HepG2 (cell line): ENCODE measurements at regions not wholly inside any gene's neighbourhood (a gene's known extent, or its start where the extent isn't known, plus 50 kb on each side); places are given as distances from the start of the nearest gene placed in this dataset.

Source experiments
- ATAC-seq: fragments of 200-7000 bp; cut with Tn5 transposase; 3 replicates; pipeline ENCODE4 v1.9.1; 2020; ENCODE audit warnings: mild to moderate bottlenecking, moderate library complexity
- BruUV-seq: library from RNA; stranded (reverse); fragments of 400-500 nt; replicated peaks from 2 replicates; lab custom pipeline; 2021; lab: Mats Ljungman, UMichigan
- CTCF ChIA-PET: fragments of 300-600 bp; formaldehyde crosslinking; extraction: SDS; loops from one replicate; lab custom pipeline; 2021; ENCODE audit warnings: low total read pairs, inconsistent platforms, low intra/inter-chr PET ratio; lab: Yijun Ruan, JAX
- POLR2A ChIA-PET: fragments of 350-600 bp; sonication (Branson Sonifier 250); formaldehyde crosslinking; loops from one replicate; lab custom pipeline; 2020; ENCODE audit warnings: antibody characterized with exemption, inconsistent platforms; lab: Yijun Ruan, JAX
- DNase-seq: peaks from one replicate; pipeline ENCODE4 v3.0.0-alpha.2; 2015; ENCODE audit warnings: low spot score
- FAIRE-seq: peaks from 3 replicates; lab custom pipeline; 2011; peaks lifted over from hg19 to GRCh38; lab: Jason Lieb, UNC
- H2AFZ ChIP-seq: one replicate; pipeline ENCODE4 v1.6.1; 2011; ENCODE audit warnings: low read length, inconsistent platforms
- H3K27ac ChIP-seq: fragments of 300-600 bp; 3 replicates; pipeline ENCODE4 v1.8.0; 2011; ENCODE audit warnings: mixed run types, mild to moderate bottlenecking, mixed read lengths, low read length, inconsistent platforms; ENCODE audit not compliant: insufficient read depth; ENCODE audit errors: extremely low read length
- H3K27me3 ChIP-seq, 2 experiments: fragments of 200-600 bp in 1 of 2; 2 replicates in 1 of 2; 3 replicates in 1 of 2; pipeline versions ENCODE4 v1.6.0 to v1.8.0; 2011; ENCODE audit warnings: low read length in 2 of 2, mild to moderate bottlenecking in 2 of 2, moderate library complexity in 2 of 2, inconsistent platforms in 1 of 2; ENCODE audit not compliant: insufficient read depth in 2 of 2, control insufficient read depth in 1 of 2
- H3K36me3 ChIP-seq, 2 experiments: fragments of 200-600 bp in 1 of 2; replicated peaks in 1 of 2; 2 replicates in 1 of 2; 3 replicates in 1 of 2; pipeline versions ENCODE4 v1.5.1 to v1.8.0; 2011; ENCODE audit warnings: low read length in 2 of 2, inconsistent platforms in 1 of 2; ENCODE audit not compliant: insufficient read depth in 2 of 2, control insufficient read depth in 1 of 2
- H3K4me1 ChIP-seq: 2 replicates; pipeline ENCODE4 v1.5.1; 2012; ENCODE audit warnings: low read length, inconsistent platforms; ENCODE audit not compliant: insufficient read depth
- H3K4me2 ChIP-seq: 2 replicates; pipeline ENCODE4 v1.6.0; 2011; ENCODE audit warnings: low read depth, low read length, inconsistent platforms
- H3K4me3 ChIP-seq, 3 experiments: fragments of 200-600 bp in 1 of 3; sonication (generic), shearing (Covaris generic) in 1 of 3; replicated peaks in 1 of 3; 2 replicates each; pipeline ENCODE4 v1.5.1; 2011 to 2016; ENCODE audit warnings: low read length in 3 of 3, inconsistent platforms in 2 of 3, low read depth in 2 of 3, mild to moderate bottlenecking in 2 of 3, control low read depth in 1 of 3, mixed read lengths in 1 of 3; ENCODE audit not compliant: insufficient read depth in 1 of 3
- H3K79me2 ChIP-seq: one replicate; pipeline ENCODE4 v1.6.1; 2011; ENCODE audit warnings: low read length, inconsistent platforms; ENCODE audit not compliant: insufficient read depth
- H3K9ac ChIP-seq: 2 replicates; pipeline ENCODE4 v1.6.0; 2011; ENCODE audit warnings: mild to moderate bottlenecking, low read depth, low read length, inconsistent platforms; ENCODE audit not compliant: insufficient read depth
- H3K9me3 ChIP-seq: 2 replicates; pipeline ENCODE4 v1.5.1; 2012; ENCODE audit warnings: mild to moderate bottlenecking, low read length
- H4K20me1 ChIP-seq: 2 replicates; pipeline ENCODE4 v1.6.0; 2011; ENCODE audit warnings: inconsistent platforms, mild to moderate bottlenecking, low read length, moderate library complexity; ENCODE audit not compliant: insufficient read depth
- EP300 ChIP-seq, 3 experiments: sonication (generic) in 1 of 3; formaldehyde crosslinking in 1 of 3; IDR thresholded peaks; 2 replicates each; pipeline versions ENCODE4 v1.5.1 to v1.6.1; 2011 to 2020; ENCODE audit warnings: low read depth in 2 of 3, low read length in 2 of 3, borderline replicate concordance in 1 of 3, improper control_type of control experiment in 1 of 3, mild to moderate bottlenecking in 1 of 3, missing genetic modification reagents in 1 of 3, moderate library complexity in 1 of 3
- MAFK ChIP-seq, 2 experiments: IDR thresholded peaks in 1 of 2; conservative IDR thresholded peaks in 1 of 2; 2 replicates each; pipeline ENCODE4 v1.6.1; 2011; ENCODE audit warnings: improper control_type of control experiment in 2 of 2, low read length in 2 of 2
- SIN3A ChIP-seq: IDR thresholded peaks from 2 replicates; pipeline ENCODE4 v1.6.1; 2011; ENCODE audit warnings: low read depth, mild to moderate bottlenecking, control low read depth, low read length, borderline replicate concordance
- SMARCE1 ChIP-seq: fragments of 450-650 bp; IDR thresholded peaks from 2 replicates; pipeline ENCODE4 v1.6.1; 2017; ENCODE audit warnings: borderline replicate concordance
- TCF7 ChIP-seq: sonication (generic); IDR thresholded peaks from 2 replicates; pipeline ENCODE4 v1.6.1; 2016; ENCODE audit warnings: antibody characterized with exemption, low read depth
- WIZ ChIP-seq: sonication (generic); formaldehyde crosslinking; IDR thresholded peaks from 2 replicates; pipeline ENCODE4 v1.5.1; 2020; ENCODE audit warnings: mild to moderate bottlenecking, missing genetic modification reagents
- WGBS: methylation state at CpG from one replicate; pipeline ENCODE4 v1.1.6; 2017; ENCODE audit warnings: low lambda C conversion rate; 5-methylcytosine and 5-hydroxymethylcytosine counted together
- in situ Hi-C: cut with HindIII; loops from 2 replicates; pipeline ENCODE4 v1.10.0; 2017; ENCODE audit warnings: low pct_unique_long_range_greater_than_20kb; ENCODE audit not compliant: extremely low pct_ligation_motif_present
- intact Hi-C: fragments of 100-400 bp; cut with micrococcal nuclease; formaldehyde crosslinking; loops from one replicate; pipeline ENCODE4 v1.10.0; 2022; ENCODE audit not compliant: unreplicated experiment
- TF ChIP-seq, protein P1 (sequence below): sonication (generic); formaldehyde crosslinking; IDR thresholded peaks from 2 replicates; pipeline ENCODE4 v1.4.0; 2020; ENCODE audit warnings: mild to moderate bottlenecking, missing genetic modification reagents
- TF ChIP-seq, protein P2 (sequence below): IDR thresholded peaks from 2 replicates; pipeline ENCODE4 v1.6.1; 2016; ENCODE audit warnings: low read depth, missing genetic modification reagents, missing compliant biosample characterization
- TF ChIP-seq, protein P3 (sequence below): sonication (generic); formaldehyde crosslinking; IDR thresholded peaks from 2 replicates; pipeline ENCODE4 v1.8.1; 2023; ENCODE audit warnings: missing genetic modification reagents, inconsistent platforms, borderline replicate concordance

DNA sequence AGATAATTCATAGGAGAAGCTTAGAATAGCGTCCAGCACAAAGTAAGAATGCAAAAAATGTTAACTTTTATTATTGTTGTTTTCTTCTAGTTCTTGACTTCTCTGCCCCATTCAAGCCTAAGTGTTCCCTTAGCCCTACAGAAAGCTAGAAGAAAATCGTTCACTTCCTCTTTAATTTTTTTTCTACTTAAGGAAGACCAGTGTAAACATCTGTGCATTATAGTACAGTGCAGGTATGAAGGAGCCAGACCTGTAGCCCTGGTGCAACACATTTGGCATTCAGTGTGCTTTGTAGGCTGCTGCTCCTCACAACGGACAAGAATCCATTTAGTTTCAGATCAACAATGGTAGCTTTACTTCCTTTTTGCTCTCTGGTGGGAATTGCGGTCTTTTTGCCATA is 127.8 kb upstream of the SLC7A14 start:
- TF ChIP-seq, protein P1, sequence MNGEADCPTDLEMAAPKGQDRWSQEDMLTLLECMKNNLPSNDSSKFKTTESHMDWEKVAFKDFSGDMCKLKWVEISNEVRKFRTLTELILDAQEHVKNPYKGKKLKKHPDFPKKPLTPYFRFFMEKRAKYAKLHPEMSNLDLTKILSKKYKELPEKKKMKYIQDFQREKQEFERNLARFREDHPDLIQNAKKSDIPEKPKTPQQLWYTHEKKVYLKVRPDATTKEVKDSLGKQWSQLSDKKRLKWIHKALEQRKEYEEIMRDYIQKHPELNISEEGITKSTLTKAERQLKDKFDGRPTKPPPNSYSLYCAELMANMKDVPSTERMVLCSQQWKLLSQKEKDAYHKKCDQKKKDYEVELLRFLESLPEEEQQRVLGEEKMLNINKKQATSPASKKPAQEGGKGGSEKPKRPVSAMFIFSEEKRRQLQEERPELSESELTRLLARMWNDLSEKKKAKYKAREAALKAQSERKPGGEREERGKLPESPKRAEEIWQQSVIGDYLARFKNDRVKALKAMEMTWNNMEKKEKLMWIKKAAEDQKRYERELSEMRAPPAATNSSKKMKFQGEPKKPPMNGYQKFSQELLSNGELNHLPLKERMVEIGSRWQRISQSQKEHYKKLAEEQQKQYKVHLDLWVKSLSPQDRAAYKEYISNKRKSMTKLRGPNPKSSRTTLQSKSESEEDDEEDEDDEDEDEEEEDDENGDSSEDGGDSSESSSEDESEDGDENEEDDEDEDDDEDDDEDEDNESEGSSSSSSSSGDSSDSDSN = no peak

DNA sequence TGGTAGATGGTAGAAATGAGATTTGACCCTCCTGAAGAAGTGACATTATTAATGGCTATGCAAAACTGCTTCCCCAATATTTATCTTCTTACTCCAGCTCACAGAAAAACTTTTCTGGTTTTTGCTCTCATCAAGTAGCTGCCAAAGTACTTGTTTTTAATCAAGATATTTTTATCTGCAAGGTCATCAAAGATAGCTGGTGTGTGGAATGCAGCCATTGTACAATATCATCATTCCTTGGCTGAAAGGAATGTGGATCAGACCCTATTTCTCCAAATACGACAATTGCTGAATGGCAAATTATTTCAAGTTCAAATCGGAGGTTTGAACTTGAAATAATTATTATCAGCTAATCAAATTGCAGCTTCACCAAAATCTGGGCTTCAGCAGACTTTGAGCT is 126.9 kb upstream of the SLC7A14 start:
- ChIA-PET CTCF (no interaction called here), POLR2A (no interaction called here)
- Histone ChIP-seq H3K9me3 (no peaks in the 10 kb centered on the region), H4K20me1 (no peaks in the 10 kb centered on the region), H3K4me2 (no peak overlapping the region), H2AFZ (no peak overlapping the region), H3K27me3 (no peaks in the 10 kb centered on the region), H3K4me1 (no peaks in the 10 kb centered on the region), H3K4me3 (no peak overlapping the region), H3K79me2 (no peaks in the 10 kb centered on the region), H3K9ac (no peak overlapping the region), H3K36me3 (no peaks in the 10 kb centered on the region), H3K27ac (no peak overlapping the region)
- ATAC-seq (no peak), FAIRE-seq (no peak), DNase-seq (no peak)
- intact Hi-C loops = no loop called here
- TF ChIP-seq MAFK (conservative IDR thresholded peaks at IDR 0.05 in 1 of 2, IDR thresholded peaks at IDR 0.05 in 1 of 2; ENCODE audit: low read length in 2 of 2) (peak in 1 of 2 experiments; percentile 46; a peak in 2 of 4 replicates), EP300 (IDR thresholded peaks at IDR 0.05; ENCODE audit: low read depth in 2 of 2, low read length in 2 of 2) (no peak), EP300 (CRISPR knock-in tag; IDR thresholded peaks at IDR 0.05; ENCODE audit: borderline replicate concordance) (no peak), WIZ (CRISPR knock-in tag) (no peak), SMARCE1 (no peak), TCF7 (no peak), SIN3A (no peak)
- TF ChIP-seq, protein P2, sequence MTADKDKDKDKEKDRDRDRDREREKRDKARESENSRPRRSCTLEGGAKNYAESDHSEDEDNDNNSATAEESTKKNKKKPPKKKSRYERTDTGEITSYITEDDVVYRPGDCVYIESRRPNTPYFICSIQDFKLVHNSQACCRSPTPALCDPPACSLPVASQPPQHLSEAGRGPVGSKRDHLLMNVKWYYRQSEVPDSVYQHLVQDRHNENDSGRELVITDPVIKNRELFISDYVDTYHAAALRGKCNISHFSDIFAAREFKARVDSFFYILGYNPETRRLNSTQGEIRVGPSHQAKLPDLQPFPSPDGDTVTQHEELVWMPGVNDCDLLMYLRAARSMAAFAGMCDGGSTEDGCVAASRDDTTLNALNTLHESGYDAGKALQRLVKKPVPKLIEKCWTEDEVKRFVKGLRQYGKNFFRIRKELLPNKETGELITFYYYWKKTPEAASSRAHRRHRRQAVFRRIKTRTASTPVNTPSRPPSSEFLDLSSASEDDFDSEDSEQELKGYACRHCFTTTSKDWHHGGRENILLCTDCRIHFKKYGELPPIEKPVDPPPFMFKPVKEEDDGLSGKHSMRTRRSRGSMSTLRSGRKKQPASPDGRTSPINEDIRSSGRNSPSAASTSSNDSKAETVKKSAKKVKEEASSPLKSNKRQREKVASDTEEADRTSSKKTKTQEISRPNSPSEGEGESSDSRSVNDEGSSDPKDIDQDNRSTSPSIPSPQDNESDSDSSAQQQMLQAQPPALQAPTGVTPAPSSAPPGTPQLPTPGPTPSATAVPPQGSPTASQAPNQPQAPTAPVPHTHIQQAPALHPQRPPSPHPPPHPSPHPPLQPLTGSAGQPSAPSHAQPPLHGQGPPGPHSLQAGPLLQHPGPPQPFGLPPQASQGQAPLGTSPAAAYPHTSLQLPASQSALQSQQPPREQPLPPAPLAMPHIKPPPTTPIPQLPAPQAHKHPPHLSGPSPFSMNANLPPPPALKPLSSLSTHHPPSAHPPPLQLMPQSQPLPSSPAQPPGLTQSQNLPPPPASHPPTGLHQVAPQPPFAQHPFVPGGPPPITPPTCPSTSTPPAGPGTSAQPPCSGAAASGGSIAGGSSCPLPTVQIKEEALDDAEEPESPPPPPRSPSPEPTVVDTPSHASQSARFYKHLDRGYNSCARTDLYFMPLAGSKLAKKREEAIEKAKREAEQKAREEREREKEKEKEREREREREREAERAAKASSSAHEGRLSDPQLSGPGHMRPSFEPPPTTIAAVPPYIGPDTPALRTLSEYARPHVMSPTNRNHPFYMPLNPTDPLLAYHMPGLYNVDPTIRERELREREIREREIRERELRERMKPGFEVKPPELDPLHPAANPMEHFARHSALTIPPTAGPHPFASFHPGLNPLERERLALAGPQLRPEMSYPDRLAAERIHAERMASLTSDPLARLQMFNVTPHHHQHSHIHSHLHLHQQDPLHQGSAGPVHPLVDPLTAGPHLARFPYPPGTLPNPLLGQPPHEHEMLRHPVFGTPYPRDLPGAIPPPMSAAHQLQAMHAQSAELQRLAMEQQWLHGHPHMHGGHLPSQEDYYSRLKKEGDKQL (CRISPR knock-in tag) = no peak
- TF ChIP-seq, protein P3, sequence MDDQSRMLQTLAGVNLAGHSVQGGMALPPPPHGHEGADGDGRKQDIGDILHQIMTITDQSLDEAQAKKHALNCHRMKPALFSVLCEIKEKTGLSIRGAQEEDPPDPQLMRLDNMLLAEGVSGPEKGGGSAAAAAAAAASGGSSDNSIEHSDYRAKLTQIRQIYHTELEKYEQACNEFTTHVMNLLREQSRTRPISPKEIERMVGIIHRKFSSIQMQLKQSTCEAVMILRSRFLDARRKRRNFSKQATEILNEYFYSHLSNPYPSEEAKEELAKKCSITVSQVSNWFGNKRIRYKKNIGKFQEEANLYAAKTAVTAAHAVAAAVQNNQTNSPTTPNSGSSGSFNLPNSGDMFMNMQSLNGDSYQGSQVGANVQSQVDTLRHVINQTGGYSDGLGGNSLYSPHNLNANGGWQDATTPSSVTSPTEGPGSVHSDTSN (CRISPR knock-in tag) = no peak
- 0% methylated on average over 2 of the region's 2 CpGs for WGBS
- no TSS peak for BruUV-seq
- in situ Hi-C loops = no loop called here

More for the DNA sequence above, 127.8 kb upstream of the SLC7A14 start:
- ATAC-seq (no peak), FAIRE-seq (no peak), DNase-seq (no peak)
- H3K9me3 ChIP-seq = no peaks in the 10 kb centered on the region
- intact Hi-C loops (no loop called here), in situ Hi-C loops (no loop called here)
- no peak overlapping the region for H3K27ac ChIP-seq
- H4K20me1 ChIP-seq = no peaks in the 10 kb centered on the region
- no peaks in the 10 kb centered on the region for H3K27me3 ChIP-seq
- H3K9ac ChIP-seq = no peak overlapping the region
- H3K36me3 ChIP-seq = no peaks in the 10 kb centered on the region
- no peaks in the 10 kb centered on the region for H3K4me1 ChIP-seq
- WGBS = 2% methylated on average over 4 of the region's 4 CpGs
- no peaks in the 10 kb centered on the region for H3K79me2 ChIP-seq
- H2AFZ ChIP-seq = no peak overlapping the region
- H3K4me3 ChIP-seq = no peak overlapping the region
- no TSS peak for BruUV-seq
- ChIA-PET POLR2A (no interaction called here), CTCF (no interaction called here)
- H3K4me2 ChIP-seq = no peak overlapping the region
